HG03565 (cell line): ENCODE measurements at regions not wholly inside any gene's neighbourhood (a gene's known extent, or its start where the extent isn't known, plus 50 kb on each side); places are given as distances from the start of the nearest gene placed in this dataset.
"Not testable (repeated sequence)": the region's sequence is repeated elsewhere in the genome, so short reads cannot be mapped to it uniquely, and the experiment has no call there.

Experiments
- ATAC-seq: cut with Tn5 transposase; IDR thresholded peaks from one replicate; pipeline ENCODE4 v1.9.1; 2021; ENCODE audit warnings: mild to moderate bottlenecking, moderate library complexity; ENCODE audit not compliant: unreplicated experiment

- ATAC-seq, result not testable (repeated sequence)
These were observed 60.5 kb downstream of the AREG start for GRCh38 chr4:74505355-74505978.

GRCh38 chr4:74509363-74509762 is 64.4 kb downstream of the AREG start:
- not testable (repeated sequence) for ATAC-seq

- no peak for ATAC-seq
These were observed 71.4 kb downstream of the AREG start for GRCh38 chr4:74516303-74516702.

- no peak for ATAC-seq
These were observed 73.1 kb downstream of the AREG start for GRCh38 chr4:74517996-74518395.

DNA sequence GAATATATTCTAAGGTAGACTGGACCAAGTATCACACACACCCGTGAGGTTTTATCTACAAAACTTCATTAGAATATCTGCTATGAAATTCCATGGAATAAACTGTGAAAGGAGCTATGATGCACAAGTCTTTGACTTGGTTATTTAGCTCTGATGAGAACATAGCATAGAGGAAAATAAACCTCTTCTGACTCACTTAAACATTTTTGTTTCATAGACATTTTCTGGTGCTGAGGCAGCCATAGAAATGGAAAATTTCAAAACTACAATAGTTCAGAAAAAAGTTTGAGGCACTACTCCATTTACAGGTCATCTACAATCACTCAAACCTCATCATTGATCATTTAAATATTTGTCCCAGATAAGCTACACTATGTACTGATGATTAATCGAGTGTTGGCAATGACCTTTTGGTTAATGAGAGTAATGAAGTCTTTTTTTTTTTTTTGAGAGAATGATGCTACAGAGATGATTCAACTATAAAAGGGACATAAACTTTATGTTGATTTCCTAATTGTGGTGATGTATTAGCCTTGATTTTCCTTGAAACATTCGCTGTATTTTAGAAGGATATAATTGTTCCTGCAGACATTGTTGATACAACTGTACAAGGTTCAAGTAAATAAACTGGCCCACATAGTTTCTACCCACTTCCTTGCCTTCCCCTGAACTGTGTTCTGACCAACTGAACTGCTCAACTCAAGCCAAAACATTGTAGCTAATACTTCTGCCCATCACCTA is 77.5 kb downstream of the AREG start:
- no peak for ATAC-seq

- ATAC-seq, result no peak
These were observed 78.2 kb downstream of the AREG start for GRCh38 chr4:74523096-74523495.

DNA sequence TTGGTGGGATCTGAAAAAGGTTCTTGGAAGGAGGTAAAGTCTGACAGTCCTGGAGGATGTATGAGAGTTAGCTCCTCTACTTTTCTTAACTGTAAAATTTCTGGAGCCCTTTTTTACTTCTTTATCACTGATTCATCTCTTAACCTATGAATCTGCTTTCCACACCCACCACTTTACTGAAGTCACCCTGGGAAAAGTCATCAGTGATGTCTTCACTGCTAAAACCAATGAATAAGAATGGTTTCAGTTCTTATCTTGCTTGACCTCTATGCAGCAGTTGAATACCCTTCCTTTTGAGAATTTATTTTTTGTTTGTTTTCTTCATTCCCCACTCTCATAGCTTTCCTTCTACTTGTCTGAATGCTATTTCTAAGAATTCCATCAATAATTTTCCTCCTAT is 80.0 kb downstream of the AREG start:
- no peak for ATAC-seq

DNA sequence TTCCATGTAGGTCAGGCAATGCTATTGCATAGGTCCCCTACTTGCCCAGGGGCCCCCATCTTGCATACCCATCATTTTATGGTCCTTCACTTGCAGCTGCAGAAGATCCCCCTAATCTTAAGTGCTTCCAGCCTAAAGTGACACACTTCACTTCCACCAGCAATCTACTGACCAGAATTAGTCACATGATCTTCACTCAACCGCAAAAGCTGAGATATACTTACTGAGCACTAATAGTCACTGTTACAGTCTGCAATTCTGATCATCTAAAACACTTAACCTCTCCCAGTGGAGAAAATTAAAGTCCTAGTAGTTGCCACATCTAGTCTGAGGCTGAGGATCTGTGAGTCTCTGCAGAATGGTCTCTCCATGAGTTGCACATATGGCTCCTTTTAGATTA is 82.1 kb downstream of the AREG start:
- no peak for ATAC-seq

- no peak for ATAC-seq
These were observed 83.2 kb downstream of the AREG start for GRCh38 chr4:74528178-74528577.

GRCh38 chr4:74529284-74530041 is 84.5 kb downstream of the AREG start:
- ATAC-seq, result no peak

DNA sequence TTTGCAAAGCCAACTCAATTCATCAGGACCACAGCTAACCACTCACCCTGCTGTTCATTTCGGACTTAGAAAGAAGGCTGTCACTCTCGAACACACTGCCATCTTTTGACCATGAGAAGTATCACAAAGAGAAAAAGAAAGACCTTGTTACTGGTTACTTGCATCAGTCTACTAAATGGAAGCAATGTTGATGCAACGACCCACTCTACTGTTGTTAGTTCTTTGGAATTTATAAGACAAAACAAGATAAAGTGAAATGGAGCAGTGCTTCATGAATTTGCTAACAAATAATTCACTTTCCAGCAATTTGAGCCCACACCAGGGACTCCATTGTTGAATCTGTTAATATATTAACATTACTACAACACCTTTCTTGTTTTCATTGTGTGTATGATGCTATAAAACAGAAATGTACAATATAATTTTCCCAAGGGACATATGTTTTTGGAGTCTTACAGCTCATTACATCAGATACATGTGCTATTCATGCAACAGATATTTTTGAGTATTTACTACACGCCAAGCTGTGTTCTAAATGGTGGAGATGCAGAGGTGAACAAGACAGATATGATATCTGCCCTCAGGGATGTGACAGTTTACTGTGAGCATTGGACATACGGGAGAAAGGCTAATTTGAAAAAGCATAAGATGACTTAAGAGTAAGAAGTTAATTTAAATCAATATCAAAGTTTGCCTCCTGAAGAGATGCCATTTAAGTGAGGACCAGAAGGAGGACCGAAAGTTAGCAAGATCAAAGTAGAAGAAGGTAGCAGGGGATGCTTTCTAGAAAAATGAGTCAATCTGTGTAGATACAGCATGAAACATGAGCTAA is 87.2 kb downstream of the AREG start:
- ATAC-seq, result peak; percentile 83

- ATAC-seq, result no peak
These were observed 89.2 kb downstream of the AREG start for GRCh38 chr4:74534121-74534520.

GRCh38 chr4:74534936-74535335 is 90.0 kb downstream of the AREG start:
- ATAC-seq, result no peak

DNA sequence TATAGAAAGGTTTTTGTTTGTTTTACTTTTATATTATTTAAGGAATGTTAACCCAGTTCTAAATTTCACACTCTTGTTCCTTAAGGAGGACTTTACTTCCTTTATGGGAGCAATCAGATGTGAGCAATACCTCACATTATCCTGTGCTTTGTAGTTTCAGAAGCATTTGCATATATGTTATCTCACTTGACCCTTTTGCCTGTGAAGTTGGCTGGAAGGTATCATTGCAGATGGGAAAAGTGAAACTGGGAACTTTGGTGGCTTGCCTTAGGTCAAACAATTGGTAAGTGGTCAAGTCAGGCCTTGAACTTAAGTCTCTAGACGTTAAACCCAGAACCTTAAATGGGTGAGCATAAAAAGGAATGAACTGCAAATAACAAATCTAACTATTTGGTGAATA is 90.6 kb downstream of the AREG start:
- no peak for ATAC-seq

GRCh38 chr4:74536557-74536956 is 91.6 kb downstream of the AREG start:
- no peak for ATAC-seq

DNA sequence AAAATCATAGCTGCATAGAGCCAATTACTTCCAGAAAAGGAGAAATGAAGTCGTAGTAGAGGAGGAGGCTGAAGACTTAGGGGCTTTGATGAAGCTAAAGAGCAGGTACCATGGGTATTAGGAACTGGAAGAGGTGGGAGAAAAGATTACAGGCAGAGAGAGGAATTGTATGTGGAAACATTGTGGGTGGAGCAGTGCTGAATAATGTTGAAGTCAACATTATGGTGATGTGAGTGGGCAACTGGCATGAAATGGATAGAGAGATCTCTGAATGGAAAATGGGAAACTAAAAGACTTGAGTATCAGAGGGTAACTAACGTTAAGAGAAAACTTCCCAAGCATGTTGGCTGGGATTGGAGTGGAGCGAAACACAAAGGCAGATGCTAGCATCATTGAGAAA is 92.5 kb downstream of the AREG start:
- no peak for ATAC-seq

GRCh38 chr4:74539044-74539790 is 94.3 kb downstream of the AREG start:
- no peak for ATAC-seq

GRCh38 chr4:74540193-74540592 is 95.3 kb downstream of the AREG start:
- ATAC-seq, result no peak

DNA sequence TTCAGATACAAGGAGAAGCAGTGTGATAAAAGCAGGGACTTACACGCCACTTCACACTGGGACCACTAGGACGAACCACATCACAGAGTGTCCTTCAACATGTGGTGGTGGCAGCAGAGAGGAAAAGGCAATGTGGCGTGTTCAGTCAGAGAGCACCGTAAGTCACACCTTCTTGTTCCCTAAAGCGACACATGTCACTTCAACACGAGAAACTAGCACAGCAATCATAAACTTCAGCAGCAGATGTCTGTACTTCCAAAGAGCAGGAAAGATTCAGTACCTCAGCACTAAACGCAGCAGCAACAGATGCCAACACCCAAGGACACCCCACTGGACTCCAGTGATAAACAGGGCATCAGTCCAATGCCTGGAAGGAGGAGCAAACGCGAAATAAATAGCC is 96.7 kb downstream of the AREG start:
- no peak for ATAC-seq

DNA sequence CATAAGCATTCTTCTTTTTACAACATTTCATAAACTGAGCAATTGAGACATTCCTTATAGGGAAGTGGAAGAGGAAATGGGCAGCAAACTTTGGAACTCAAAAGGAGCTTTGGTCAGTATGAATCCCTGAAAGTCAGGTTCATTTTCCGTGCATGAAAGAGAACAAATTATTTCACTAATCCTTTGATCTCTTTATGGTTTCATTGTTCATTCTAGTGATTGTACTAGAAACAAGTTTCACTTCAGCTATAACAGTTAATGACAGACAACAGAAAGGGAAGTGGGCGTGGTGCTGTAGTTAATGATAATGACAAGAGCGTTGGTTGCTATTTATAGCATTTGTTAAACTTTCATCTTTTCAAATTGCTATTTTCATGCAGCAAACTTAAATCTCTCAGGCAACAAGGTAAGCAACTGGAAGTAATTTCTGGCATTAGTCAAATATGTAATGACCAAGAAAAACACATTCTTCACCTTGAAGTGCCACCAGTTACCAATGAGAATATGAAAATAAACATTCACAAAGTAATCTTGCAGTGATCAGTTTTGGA is 98.4 kb downstream of the AREG start:
- peak; percentile 86 for ATAC-seq
